ENCODE measurements at regions not wholly inside any gene's neighbourhood (a gene's known extent, or its start where the extent isn't known, plus 50 kb on each side); places are given as distances from the start of the nearest gene placed in this dataset.

DNA sequence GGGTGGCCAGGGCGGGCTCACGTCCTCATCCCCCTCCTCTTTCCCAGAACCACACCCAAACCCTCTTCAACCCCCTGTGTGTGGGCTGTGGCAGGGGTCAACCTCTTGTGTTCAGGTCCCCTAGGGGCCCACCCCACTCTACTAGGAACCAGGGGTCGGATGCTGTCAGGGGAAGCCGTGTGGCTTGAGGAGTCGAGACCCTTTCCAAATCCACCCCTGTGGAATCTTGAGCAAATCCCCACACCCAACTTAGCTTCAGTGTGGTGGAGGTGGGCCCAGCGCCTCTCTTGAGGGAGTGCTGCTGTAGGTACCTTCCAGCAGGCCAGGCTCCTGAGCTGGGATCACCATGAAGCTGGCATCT is 121.5 kb downstream of the MRM1 start:
- WGBS, 3 donors: 77 to 79% (median 77%) methylated on average over 6 of the region's 6 CpGs
- H3K27ac ChIP-seq: no peak overlapping the region
- H3K4me3 ChIP-seq: no peak overlapping the region

DNA sequence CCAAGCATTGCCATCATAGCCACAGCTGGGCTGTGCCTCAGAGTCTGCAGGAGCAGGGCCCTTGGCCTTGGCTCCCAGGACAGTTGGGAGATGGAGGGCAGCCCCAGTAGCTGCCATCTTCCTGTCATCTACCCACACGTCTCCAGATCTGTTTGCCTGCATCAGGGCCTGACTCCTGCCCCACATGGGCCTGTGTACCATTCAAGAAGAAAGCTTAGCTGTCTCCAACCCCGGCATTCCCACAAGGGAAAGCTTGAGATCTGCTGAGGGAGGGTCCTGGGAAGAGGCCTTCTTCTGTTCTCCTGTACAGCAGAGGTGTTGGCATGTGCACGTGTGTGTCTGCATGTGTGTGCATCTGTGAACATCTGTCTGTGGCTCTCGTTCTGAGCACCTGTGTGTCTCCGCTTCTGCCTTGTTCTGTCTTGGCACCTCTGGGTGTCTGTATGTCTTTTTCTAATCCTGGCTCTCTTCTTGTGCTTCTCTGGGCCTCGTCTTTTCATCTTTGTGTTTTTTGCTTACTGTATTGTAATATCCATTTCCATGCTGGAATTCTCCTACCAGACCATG is 122.2 kb downstream of the MRM1 start:
- 66 to 81% (median 74%) methylated on average over 6 of the region's 6 CpGs for WGBS, 3 donors

More for the DNA sequence above, 121.5 kb downstream of the MRM1 start:
- intact Hi-C loops (cut with DNase I): no loop called here
- H3K4me1 ChIP-seq (ENCODE audit: insufficient read depth): peaks cover 5% of the 10 kb centered on the region
- H3K36me3 ChIP-seq: no peaks in the 10 kb centered on the region
- H3K27me3 ChIP-seq: no peaks in the 10 kb centered on the region
- no peaks in the 10 kb centered on the region for H3K9me3 ChIP-seq
- no peak for DNase-seq
- TF ChIP-seq EP300 (IDR thresholded peaks at IDR 0.05) (no peak), POLR2A (IDR thresholded peaks at IDR 0.05) (no peak)
- TF ChIP-seq, protein P1, sequence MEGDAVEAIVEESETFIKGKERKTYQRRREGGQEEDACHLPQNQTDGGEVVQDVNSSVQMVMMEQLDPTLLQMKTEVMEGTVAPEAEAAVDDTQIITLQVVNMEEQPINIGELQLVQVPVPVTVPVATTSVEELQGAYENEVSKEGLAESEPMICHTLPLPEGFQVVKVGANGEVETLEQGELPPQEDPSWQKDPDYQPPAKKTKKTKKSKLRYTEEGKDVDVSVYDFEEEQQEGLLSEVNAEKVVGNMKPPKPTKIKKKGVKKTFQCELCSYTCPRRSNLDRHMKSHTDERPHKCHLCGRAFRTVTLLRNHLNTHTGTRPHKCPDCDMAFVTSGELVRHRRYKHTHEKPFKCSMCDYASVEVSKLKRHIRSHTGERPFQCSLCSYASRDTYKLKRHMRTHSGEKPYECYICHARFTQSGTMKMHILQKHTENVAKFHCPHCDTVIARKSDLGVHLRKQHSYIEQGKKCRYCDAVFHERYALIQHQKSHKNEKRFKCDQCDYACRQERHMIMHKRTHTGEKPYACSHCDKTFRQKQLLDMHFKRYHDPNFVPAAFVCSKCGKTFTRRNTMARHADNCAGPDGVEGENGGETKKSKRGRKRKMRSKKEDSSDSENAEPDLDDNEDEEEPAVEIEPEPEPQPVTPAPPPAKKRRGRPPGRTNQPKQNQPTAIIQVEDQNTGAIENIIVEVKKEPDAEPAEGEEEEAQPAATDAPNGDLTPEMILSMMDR (IDR thresholded peaks at IDR 0.05): no peak

DNA sequence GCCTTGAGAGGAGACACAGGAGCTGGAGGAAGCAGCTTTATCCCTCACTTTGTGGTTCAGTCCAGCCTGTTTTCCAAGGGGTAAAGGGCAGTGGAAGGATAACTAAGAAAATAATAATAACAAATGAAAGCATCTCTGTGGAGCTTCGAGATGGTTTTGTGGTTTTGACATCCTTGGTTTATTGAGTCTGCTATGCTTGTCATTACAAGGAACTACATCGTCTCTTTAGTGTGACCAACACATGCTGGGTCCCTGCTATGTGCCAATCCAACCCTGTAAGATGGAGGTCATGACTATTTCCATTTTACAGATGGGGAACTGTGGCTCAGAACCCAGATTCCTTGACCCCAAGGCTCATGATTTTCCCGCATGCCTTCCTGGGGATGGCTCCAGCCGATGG is 124.8 kb downstream of the MRM1 start:
- 86 to 94% (median 87%) methylated on average over 4 of the region's 4 CpGs for WGBS, 3 donors
- H3K4me1 ChIP-seq (ENCODE audit: insufficient read depth): peaks cover 5% of the 10 kb centered on the region
- no peak overlapping the region for H3K4me3 ChIP-seq
- DNase-seq: no peak
- H3K27ac ChIP-seq: no peak overlapping the region
- TF ChIP-seq POLR2A (IDR thresholded peaks at IDR 0.05): no peak
- TF ChIP-seq, protein P1 (IDR thresholded peaks at IDR 0.05): no peak
- TF ChIP-seq EP300 (IDR thresholded peaks at IDR 0.05): no peak
- H3K9me3 ChIP-seq: no peaks in the 10 kb centered on the region
- intact Hi-C loops (cut with DNase I): no loop called here
- H3K27me3 ChIP-seq: no peaks in the 10 kb centered on the region
- H3K36me3 ChIP-seq: no peaks in the 10 kb centered on the region

More for the DNA sequence above, 122.2 kb downstream of the MRM1 start:
- DNase-seq: no peak
- no peak overlapping the region for H3K27ac ChIP-seq
- H3K4me1 ChIP-seq (ENCODE audit: insufficient read depth): peaks cover 5% of the 10 kb centered on the region
- H3K27me3 ChIP-seq: no peaks in the 10 kb centered on the region
- no peak overlapping the region for H3K4me3 ChIP-seq
- H3K9me3 ChIP-seq: no peaks in the 10 kb centered on the region
- no peak for TF ChIP-seq POLR2A (IDR thresholded peaks at IDR 0.05)
- TF ChIP-seq, protein P1 (IDR thresholded peaks at IDR 0.05): no peak
- no peak for TF ChIP-seq EP300 (IDR thresholded peaks at IDR 0.05)
- H3K36me3 ChIP-seq: no peaks in the 10 kb centered on the region
- intact Hi-C loops (cut with DNase I): no loop called here

GRCh38 chr17:36727052-36727451 is 125.7 kb downstream of the MRM1 start:
- DNase-seq: no peak
- Histone ChIP-seq H3K9me3 (no peaks in the 10 kb centered on the region), H3K36me3 (no peaks in the 10 kb centered on the region), H3K4me3 (no peak overlapping the region), H3K4me1 (ENCODE audit: insufficient read depth) (peaks cover 5% of the 10 kb centered on the region), H3K27ac (no peak overlapping the region), H3K27me3 (no peaks in the 10 kb centered on the region)
- intact Hi-C loops (cut with DNase I): no loop called here
- TF ChIP-seq EP300 (IDR thresholded peaks at IDR 0.05) (no peak), POLR2A (IDR thresholded peaks at IDR 0.05) (no peak)
- TF ChIP-seq, protein P1 (IDR thresholded peaks at IDR 0.05): no peak
- WGBS, 3 donors: 85 to 92% (median 89%) methylated on average over 8 of the region's 8 CpGs
